T-helper 22 cell (primary cell): ENCODE measurements at regions not wholly inside any gene's neighbourhood (a gene's known extent, or its start where the extent isn't known, plus 50 kb on each side); places are given as distances from the start of the nearest gene placed in this dataset.

Source experiments
- DNase-seq: peaks from one replicate; pipeline ENCODE4 v3.0.0-alpha.2; 2020; ENCODE audit warnings: low read depth

- no peak for DNase-seq
These were observed 210.4 kb downstream of the ALDH8A1 start for GRCh38 chr6:134739299-134740026.

- no peak for DNase-seq
These were observed 211.6 kb downstream of the ALDH8A1 start for GRCh38 chr6:134738211-134738885.

GRCh38 chr6:134735461-134735860 lies 214.4 kb downstream of the ALDH8A1 start:
- DNase-seq, result no peak

GRCh38 chr6:134734312-134734869 lies 215.5 kb downstream of the ALDH8A1 start:
- DNase-seq, result no peak

GRCh38 chr6:134733801-134734200 lies 216.1 kb downstream of the ALDH8A1 start:
- DNase-seq, result no peak

GRCh38 chr6:134732763-134733162 lies 217.1 kb downstream of the ALDH8A1 start:
- no peak for DNase-seq

- DNase-seq, result no peak
These were observed 218.3 kb downstream of the ALDH8A1 start for GRCh38 chr6:134731615-134732014.

- DNase-seq, result no peak
These were observed 219.9 kb downstream of the ALDH8A1 start for GRCh38 chr6:134730013-134730412.

- DNase-seq, result no peak
These were observed 220.3 kb downstream of the ALDH8A1 start for GRCh38 chr6:134729561-134729960.

GRCh38 chr6:134727081-134727480 lies 222.8 kb downstream of the ALDH8A1 start:
- DNase-seq, result no peak

- no peak for DNase-seq
These were observed 224.3 kb downstream of the ALDH8A1 start for GRCh38 chr6:134725590-134725989.

GRCh38 chr6:134724771-134725340 lies 225.0 kb downstream of the ALDH8A1 start:
- DNase-seq, result no peak

GRCh38 chr6:134723081-134723871 lies 226.6 kb downstream of the ALDH8A1 start:
- no peak for DNase-seq

GRCh38 chr6:134722200-134722870 lies 227.6 kb downstream of the ALDH8A1 start:
- no peak for DNase-seq

- DNase-seq, result no peak
These were observed 228.9 kb downstream of the ALDH8A1 start for GRCh38 chr6:134721060-134721405.

GRCh38 chr6:134720353-134721059 lies 229.4 kb downstream of the ALDH8A1 start:
- no peak for DNase-seq

GRCh38 chr6:134719911-134720310 lies 230.0 kb downstream of the ALDH8A1 start:
- no peak for DNase-seq

- no peak for DNase-seq
These were observed 230.6 kb downstream of the ALDH8A1 start for GRCh38 chr6:134719286-134719685.

- no peak for DNase-seq
These were observed 235.2 kb downstream of the ALDH8A1 start for GRCh38 chr6:134714679-134715078.

- no peak for DNase-seq
These were observed 235.8 kb downstream of the ALDH8A1 start for GRCh38 chr6:134714113-134714512.

GRCh38 chr6:134712311-134712710 lies 237.6 kb downstream of the ALDH8A1 start:
- no peak for DNase-seq
